Upper lobe of left lung (tissue), 6 donors: ENCODE measurements at regions not wholly inside any gene's neighbourhood (a gene's known extent, or its start where the extent isn't known, plus 50 kb on each side); places are given as distances from the start of the nearest gene placed in this dataset.

ENCODE experiments used
- ATAC-seq, 2 donors: fragments of 200-7000 bp; cut with Tn5 transposase; one replicate each; pipeline ENCODE4 v1.9.1; 2022; ENCODE audit warnings: mild to moderate bottlenecking in 2 of 2, moderate library complexity in 2 of 2; ENCODE audit not compliant: low FRiP score in 2 of 2
- DNase-seq, 2 donors: peaks; one replicate each; pipeline ENCODE4 v3.0.0-alpha.2; 2019 to 2020
- H3K27ac ChIP-seq, 4 donors: fragments of 200-600 bp; sonication (generic); one replicate each; pipeline ENCODE4 v1.5.1; 2016 to 2019
- H3K27me3 ChIP-seq, 4 donors: fragments of 200-600 bp; sonication (generic); one replicate each; pipeline ENCODE4 v1.5.1; 2017 to 2019
- H3K36me3 ChIP-seq, 4 donors: fragments of 200-600 bp; sonication (generic); one replicate each; pipeline ENCODE4 v1.5.1; 2016 to 2019
- H3K4me1 ChIP-seq, 4 donors: fragments of 200-600 bp; sonication (generic); one replicate each; pipeline ENCODE4 v1.5.1; 2018 to 2019
- H3K4me3 ChIP-seq, 4 donors: fragments of 200-600 bp; sonication (generic); one replicate each; pipeline ENCODE4 v1.5.1; 2017 to 2019; ENCODE audit warnings: mild to moderate bottlenecking in 2 of 4, moderate library complexity in 1 of 4
- H3K9me3 ChIP-seq, 4 donors: fragments of 200-600 bp; sonication (generic); one replicate each; pipeline ENCODE4 v1.5.1; 2018 to 2019
- EP300 ChIP-seq, 4 donors: sonication (generic); formaldehyde crosslinking; IDR thresholded peaks; one replicate each; pipeline ENCODE4 v1.5.1; 2017; ENCODE audit warnings: antibody characterized with exemption in 4 of 4, control low read depth in 2 of 4
- POLR2A ChIP-seq, 4 donors: fragments of 450-650 bp; IDR thresholded peaks; one replicate each; pipeline ENCODE4 v1.5.1; 2016 to 2017; ENCODE audit warnings: antibody characterized with exemption in 4 of 4, mild to moderate bottlenecking in 2 of 4
- POLR2AphosphoS5 ChIP-seq, 2 donors: sonication (generic); formaldehyde crosslinking; IDR thresholded peaks; one replicate each; pipeline ENCODE4 v1.5.1; 2017; ENCODE audit warnings: antibody characterized with exemption in 2 of 2
- WGBS, 2 donors: methylation state at CpG; one replicate each; pipeline ENCODE4 v1.1.5; 2017 to 2018; 5-methylcytosine and 5-hydroxymethylcytosine counted together
- TF ChIP-seq, protein P1 (sequence below), 6 experiments: fragments of 450-650 bp in 4 of 6; fragments of 200-600 bp in 2 of 6; sonication (generic) in 2 of 6; IDR thresholded peaks; one replicate each; pipeline ENCODE4 v1.5.1; 2016 to 2019; ENCODE audit warnings: antibody characterized with exemption in 6 of 6
- donor health status: DM: no; HTN: no; CAD: no; lungs with moderate emphysema.
- donor health status: DM: no; HTN: yes; CAD: no; lungs with severe emphysema.

GRCh38 chr14:87059060-87059839 is 933.7 kb downstream of the GALC start:
- H3K27me3 ChIP-seq, result no peaks in the 10 kb centered on the region
- H3K27ac ChIP-seq, result no peak overlapping the region
- ATAC-seq (no peak), DNase-seq (no peak)
- TF ChIP-seq POLR2A (IDR thresholded peaks at IDR 0.05), result no peak
- no peak for TF ChIP-seq POLR2AphosphoS5 (IDR thresholded peaks at IDR 0.05)
- TF ChIP-seq, protein P1, sequence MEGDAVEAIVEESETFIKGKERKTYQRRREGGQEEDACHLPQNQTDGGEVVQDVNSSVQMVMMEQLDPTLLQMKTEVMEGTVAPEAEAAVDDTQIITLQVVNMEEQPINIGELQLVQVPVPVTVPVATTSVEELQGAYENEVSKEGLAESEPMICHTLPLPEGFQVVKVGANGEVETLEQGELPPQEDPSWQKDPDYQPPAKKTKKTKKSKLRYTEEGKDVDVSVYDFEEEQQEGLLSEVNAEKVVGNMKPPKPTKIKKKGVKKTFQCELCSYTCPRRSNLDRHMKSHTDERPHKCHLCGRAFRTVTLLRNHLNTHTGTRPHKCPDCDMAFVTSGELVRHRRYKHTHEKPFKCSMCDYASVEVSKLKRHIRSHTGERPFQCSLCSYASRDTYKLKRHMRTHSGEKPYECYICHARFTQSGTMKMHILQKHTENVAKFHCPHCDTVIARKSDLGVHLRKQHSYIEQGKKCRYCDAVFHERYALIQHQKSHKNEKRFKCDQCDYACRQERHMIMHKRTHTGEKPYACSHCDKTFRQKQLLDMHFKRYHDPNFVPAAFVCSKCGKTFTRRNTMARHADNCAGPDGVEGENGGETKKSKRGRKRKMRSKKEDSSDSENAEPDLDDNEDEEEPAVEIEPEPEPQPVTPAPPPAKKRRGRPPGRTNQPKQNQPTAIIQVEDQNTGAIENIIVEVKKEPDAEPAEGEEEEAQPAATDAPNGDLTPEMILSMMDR (IDR thresholded peaks at IDR 0.05), result no peak
- TF ChIP-seq EP300 (IDR thresholded peaks at IDR 0.05), result no peak
- no peaks in the 10 kb centered on the region for H3K36me3 ChIP-seq
- WGBS, 2 donors, result 51 to 57% methylated on average over 5 of the region's 5 CpGs
- no peak overlapping the region for H3K4me3 ChIP-seq
- no peaks in the 10 kb centered on the region for H3K4me1 ChIP-seq
- H3K9me3 ChIP-seq, result no peaks in the 10 kb centered on the region

DNA sequence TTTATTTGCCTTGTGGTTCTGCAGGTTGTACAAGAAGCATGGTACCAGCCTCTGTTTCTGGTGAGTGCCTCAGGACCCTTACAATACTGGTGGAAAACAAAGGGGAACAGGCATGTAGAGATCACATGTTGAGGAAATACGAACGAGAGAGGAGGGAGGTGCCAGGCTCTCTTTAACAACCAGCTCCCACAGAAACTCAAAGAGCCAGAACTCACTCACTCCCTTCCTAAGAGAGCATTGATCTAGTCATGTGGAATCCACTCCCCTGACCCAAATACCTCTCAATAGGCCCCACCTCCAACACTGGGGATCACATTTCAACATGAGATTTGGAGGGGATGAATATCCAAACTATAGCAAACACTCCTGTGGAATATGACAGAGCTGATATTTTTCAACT is 938.0 kb downstream of the GALC start:
- H3K4me1 ChIP-seq, result no peaks in the 10 kb centered on the region
- no peaks in the 10 kb centered on the region for H3K27me3 ChIP-seq
- no peak overlapping the region for H3K4me3 ChIP-seq
- TF ChIP-seq POLR2AphosphoS5 (IDR thresholded peaks at IDR 0.05) (no peak), EP300 (IDR thresholded peaks at IDR 0.05) (no peak), POLR2A (IDR thresholded peaks at IDR 0.05) (no peak)
- TF ChIP-seq, protein P1 (IDR thresholded peaks at IDR 0.05), result no peak
- DNase-seq, result no peak
- 71 to 76% methylated on average over 2 of the region's 2 CpGs for WGBS, 2 donors
- no peak overlapping the region for H3K27ac ChIP-seq
- ATAC-seq, result no peak
- no peaks in the 10 kb centered on the region for H3K9me3 ChIP-seq
- no peaks in the 10 kb centered on the region for H3K36me3 ChIP-seq

GRCh38 chr14:87052646-87053225 is 940.2 kb downstream of the GALC start:
- Histone ChIP-seq H3K27ac (no peak overlapping the region), H3K9me3 (no peaks in the 10 kb centered on the region), H3K27me3 (no peaks in the 10 kb centered on the region), H3K36me3 (no peaks in the 10 kb centered on the region), H3K4me3 (no peak overlapping the region), H3K4me1 (no peaks in the 10 kb centered on the region)
- 71 to 86% methylated on average over 1 of the region's 1 CpG for WGBS, 2 donors
- no peak for DNase-seq
- no peak for ATAC-seq
- TF ChIP-seq, protein P1 (IDR thresholded peaks at IDR 0.05), result no peak
- TF ChIP-seq EP300 (IDR thresholded peaks at IDR 0.05) (no peak), POLR2A (IDR thresholded peaks at IDR 0.05) (no peak), POLR2AphosphoS5 (IDR thresholded peaks at IDR 0.05) (no peak)

DNA sequence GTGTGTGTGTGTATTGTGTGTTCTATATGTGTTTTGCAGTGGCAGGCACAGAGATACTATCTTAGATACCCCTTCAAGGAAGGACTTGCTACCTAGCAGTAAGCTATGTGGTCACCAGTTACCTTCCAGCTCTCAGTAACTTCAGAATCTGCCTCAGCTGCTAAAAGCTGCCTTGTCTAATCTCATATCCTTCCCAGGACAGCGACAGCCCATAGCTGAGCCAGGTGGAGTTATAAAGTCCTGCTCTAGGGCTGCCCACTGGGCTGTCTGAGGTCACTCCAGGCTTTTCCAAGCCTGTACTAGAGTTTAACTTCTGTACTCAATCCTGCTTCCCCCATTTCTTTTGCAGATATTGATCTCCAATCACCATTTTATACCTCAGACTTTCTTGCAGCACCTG is 942.6 kb downstream of the GALC start:
- no peaks in the 10 kb centered on the region for H3K36me3 ChIP-seq
- H3K9me3 ChIP-seq, result no peaks in the 10 kb centered on the region
- no peak overlapping the region for H3K27ac ChIP-seq
- WGBS, 2 donors, result 86 to 100% methylated on average over 1 of the region's 1 CpG
- TF ChIP-seq, protein P1 (IDR thresholded peaks at IDR 0.05), result no peak
- TF ChIP-seq POLR2A (IDR thresholded peaks at IDR 0.05), result no peak
- TF ChIP-seq EP300 (IDR thresholded peaks at IDR 0.05), result no peak
- TF ChIP-seq POLR2AphosphoS5 (IDR thresholded peaks at IDR 0.05), result no peak
- no peaks in the 10 kb centered on the region for H3K4me1 ChIP-seq
- H3K4me3 ChIP-seq, result no peak overlapping the region
- no peaks in the 10 kb centered on the region for H3K27me3 ChIP-seq
- ATAC-seq (no peak), DNase-seq (no peak)
